ENCODE measurements at regions not wholly inside any gene's neighbourhood (a gene's known extent, or its start where the extent isn't known, plus 50 kb on each side); places are given as distances from the start of the nearest gene placed in this dataset.

- no peak for TF ChIP-seq CTCF (IDR thresholded peaks at IDR 0.05; ENCODE audit: low read length, missing control alignments)
- no peak for DNase-seq (ENCODE audit: low read depth)
- H3K4me3 ChIP-seq (replicated peaks; ENCODE audit: low read depth, low read length): no peak overlapping the region
These were observed 261.6 kb upstream of the TBX18 start for GRCh38 chr6:85026021-85026420.

- no peak overlapping the region for H3K4me3 ChIP-seq (replicated peaks; ENCODE audit: low read depth, low read length)
- TF ChIP-seq CTCF (IDR thresholded peaks at IDR 0.05; ENCODE audit: low read length, missing control alignments): no peak
- DNase-seq (ENCODE audit: low read depth): no peak
These were observed 259.3 kb upstream of the TBX18 start for GRCh38 chr6:85023721-85024120.

GRCh38 chr6:85017352-85017751 lies 253.0 kb upstream of the TBX18 start:
- DNase-seq (ENCODE audit: low read depth): no peak
- no peak for TF ChIP-seq CTCF (IDR thresholded peaks at IDR 0.05; ENCODE audit: low read length, missing control alignments)
- no peak overlapping the region for H3K4me3 ChIP-seq (replicated peaks; ENCODE audit: low read depth, low read length)

GRCh38 chr6:85016726-85017125 lies 252.3 kb upstream of the TBX18 start:
- no peak for DNase-seq (ENCODE audit: low read depth)
- no peak for TF ChIP-seq CTCF (IDR thresholded peaks at IDR 0.05; ENCODE audit: low read length, missing control alignments)
- H3K4me3 ChIP-seq (replicated peaks; ENCODE audit: low read depth, low read length): no peak overlapping the region

GRCh38 chr6:85015396-85015990 lies 251.1 kb upstream of the TBX18 start:
- DNase-seq (ENCODE audit: low read depth): peak; percentile 88
- H3K4me3 ChIP-seq (replicated peaks; ENCODE audit: low read depth, low read length): no peak overlapping the region
- peak; percentile 93 for TF ChIP-seq CTCF (IDR thresholded peaks at IDR 0.05; ENCODE audit: low read length, missing control alignments)

GRCh38 chr6:85010865-85011264 lies 246.5 kb upstream of the TBX18 start:
- no peak for DNase-seq (ENCODE audit: low read depth)
- no peak for TF ChIP-seq CTCF (IDR thresholded peaks at IDR 0.05; ENCODE audit: low read length, missing control alignments)
- no peak overlapping the region for H3K4me3 ChIP-seq (replicated peaks; ENCODE audit: low read depth, low read length)

- no peak for TF ChIP-seq CTCF (IDR thresholded peaks at IDR 0.05; ENCODE audit: low read length, missing control alignments)
- peak; percentile 86 for DNase-seq (ENCODE audit: low read depth)
- H3K4me3 ChIP-seq (replicated peaks; ENCODE audit: low read depth, low read length): no peak overlapping the region
These were observed 244.1 kb upstream of the TBX18 start for GRCh38 chr6:85008296-85009009.

All from fibroblast of pulmonary artery (primary cell).